22Rv1 (cell line): ENCODE measurements at regions not wholly inside any gene's neighbourhood (a gene's known extent, or its start where the extent isn't known, plus 50 kb on each side); places are given as distances from the start of the nearest gene placed in this dataset.

ENCODE experiments used
- CTCF ChIP-seq: fragments of 450-650 bp; IDR thresholded peaks from 2 replicates; pipeline ENCODE4 v1.5.1; 2017; ENCODE audit warnings: mild to moderate bottlenecking
- ZFX ChIP-seq: fragments of 450-650 bp; IDR thresholded peaks from 2 replicates; pipeline ENCODE4 v1.6.1; 2017; ENCODE audit warnings: antibody characterized with exemption, borderline replicate concordance

- TF ChIP-seq CTCF (no peak), ZFX (no peak)
Measured at GRCh38 chr15:93479715-93480114, 390.7 kb upstream of the RGMA start.
